ENCODE measurements at regions not wholly inside any gene's neighbourhood (a gene's known extent, or its start where the extent isn't known, plus 50 kb on each side); places are given as distances from the start of the nearest gene placed in this dataset.

DNA sequence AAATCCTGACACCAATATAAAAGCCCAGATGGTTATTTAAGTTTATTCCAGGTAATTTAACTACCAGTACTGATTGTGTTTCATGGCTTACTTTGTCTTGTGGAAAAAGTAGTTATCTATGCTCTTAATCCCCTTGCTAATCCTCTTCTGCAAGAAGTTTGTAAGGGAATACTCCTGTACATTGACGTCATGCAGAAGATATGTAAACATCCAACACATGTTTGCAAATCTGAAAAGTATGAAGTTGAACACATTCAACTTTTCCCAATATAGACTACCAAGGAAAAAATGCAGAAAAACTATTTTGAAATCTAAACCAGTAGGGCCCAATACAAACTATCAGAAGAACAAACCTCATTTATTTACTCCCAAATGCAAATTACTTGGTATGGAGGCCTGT lies 56.3 kb upstream of the ELL2 start (continued):
- TF ChIP-seq, protein P1, sequence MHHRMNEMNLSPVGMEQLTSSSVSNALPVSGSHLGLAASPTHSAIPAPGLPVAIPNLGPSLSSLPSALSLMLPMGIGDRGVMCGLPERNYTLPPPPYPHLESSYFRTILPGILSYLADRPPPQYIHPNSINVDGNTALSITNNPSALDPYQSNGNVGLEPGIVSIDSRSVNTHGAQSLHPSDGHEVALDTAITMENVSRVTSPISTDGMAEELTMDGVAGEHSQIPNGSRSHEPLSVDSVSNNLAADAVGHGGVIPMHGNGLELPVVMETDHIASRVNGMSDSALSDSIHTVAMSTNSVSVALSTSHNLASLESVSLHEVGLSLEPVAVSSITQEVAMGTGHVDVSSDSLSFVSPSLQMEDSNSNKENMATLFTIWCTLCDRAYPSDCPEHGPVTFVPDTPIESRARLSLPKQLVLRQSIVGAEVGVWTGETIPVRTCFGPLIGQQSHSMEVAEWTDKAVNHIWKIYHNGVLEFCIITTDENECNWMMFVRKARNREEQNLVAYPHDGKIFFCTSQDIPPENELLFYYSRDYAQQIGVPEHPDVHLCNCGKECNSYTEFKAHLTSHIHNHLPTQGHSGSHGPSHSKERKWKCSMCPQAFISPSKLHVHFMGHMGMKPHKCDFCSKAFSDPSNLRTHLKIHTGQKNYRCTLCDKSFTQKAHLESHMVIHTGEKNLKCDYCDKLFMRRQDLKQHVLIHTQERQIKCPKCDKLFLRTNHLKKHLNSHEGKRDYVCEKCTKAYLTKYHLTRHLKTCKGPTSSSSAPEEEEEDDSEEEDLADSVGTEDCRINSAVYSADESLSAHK (tag by site-specific recombination; IDR thresholded peaks at IDR 0.05): 0 out of 2 replicates have a peak, but pooled peaks have one; percentile 14
- 0 out of 2 replicates have a peak, but pooled peaks have one; percentile 40 for TF ChIP-seq BCL11B (tag by site-specific recombination; IDR thresholded peaks at IDR 0.05; ENCODE audit: low read depth)
- TF ChIP-seq ZBTB1 (tag by site-specific recombination; IDR thresholded peaks at IDR 0.05): 0 out of 2 replicates have a peak, but pooled peaks have one; percentile 19
- 0 out of 2 replicates have a peak, but pooled peaks have one; percentile 52 for TF ChIP-seq ZFP37 (tag by site-specific recombination; IDR thresholded peaks at IDR 0.05)
- TF ChIP-seq KLF16 (tag by site-specific recombination; IDR thresholded peaks at IDR 0.05): no peak
- TF ChIP-seq, protein P2, sequence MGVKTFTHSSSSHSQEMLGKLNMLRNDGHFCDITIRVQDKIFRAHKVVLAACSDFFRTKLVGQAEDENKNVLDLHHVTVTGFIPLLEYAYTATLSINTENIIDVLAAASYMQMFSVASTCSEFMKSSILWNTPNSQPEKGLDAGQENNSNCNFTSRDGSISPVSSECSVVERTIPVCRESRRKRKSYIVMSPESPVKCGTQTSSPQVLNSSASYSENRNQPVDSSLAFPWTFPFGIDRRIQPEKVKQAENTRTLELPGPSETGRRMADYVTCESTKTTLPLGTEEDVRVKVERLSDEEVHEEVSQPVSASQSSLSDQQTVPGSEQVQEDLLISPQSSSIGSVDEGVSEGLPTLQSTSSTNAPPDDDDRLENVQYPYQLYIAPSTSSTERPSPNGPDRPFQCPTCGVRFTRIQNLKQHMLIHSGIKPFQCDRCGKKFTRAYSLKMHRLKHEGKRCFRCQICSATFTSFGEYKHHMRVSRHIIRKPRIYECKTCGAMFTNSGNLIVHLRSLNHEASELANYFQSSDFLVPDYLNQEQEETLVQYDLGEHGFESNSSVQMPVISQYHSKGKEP (tag by site-specific recombination; IDR thresholded peaks at IDR 0.05): peak; percentile 81
- TF ChIP-seq ZNF843 (tag by site-specific recombination; IDR thresholded peaks at IDR 0.05): peak; percentile 87
- peak; percentile 76 for TF ChIP-seq ZBTB17 (tag by site-specific recombination; IDR thresholded peaks at IDR 0.05)
- peak; percentile 94 for TF ChIP-seq ZNF366 (tag by site-specific recombination; conservative IDR thresholded peaks at IDR 0.05)
- TF ChIP-seq BCL11A (tag by site-specific recombination; IDR thresholded peaks at IDR 0.05; ENCODE audit: low read depth): peak; percentile 66
- peak; percentile 74 for TF ChIP-seq ZNF600 (tag by site-specific recombination; IDR thresholded peaks at IDR 0.05)
- TF ChIP-seq SP3 (tag by site-specific recombination; IDR thresholded peaks at IDR 0.05): peak; percentile 46; the same call in 1 of the 2 replicates
- TF ChIP-seq ZNF2 (tag by site-specific recombination; IDR thresholded peaks at IDR 0.05): peak; percentile 32; the same call in 1 of the 2 replicates
- 0 out of 2 replicates have a peak, but pooled peaks have one; percentile 68 for TF ChIP-seq ZNF391 (tag by site-specific recombination; IDR thresholded peaks at IDR 0.05; ENCODE audit: borderline replicate concordance, low read depth)
- TF ChIP-seq ZNF830 (tag by site-specific recombination; IDR thresholded peaks at IDR 0.05; ENCODE audit: low read depth): no peak
- TF ChIP-seq GLI2 (tag by site-specific recombination; IDR thresholded peaks at IDR 0.05; ENCODE audit: borderline replicate concordance, low read depth): peak; percentile 55; the same call in 1 of the 2 replicates
- TF ChIP-seq KLF10 (tag by site-specific recombination; IDR thresholded peaks at IDR 0.05): peak; percentile 79
- peak; percentile 63; the same call in 1 of the 2 replicates for TF ChIP-seq ZNF184 (tag by site-specific recombination; IDR thresholded peaks at IDR 0.05)
- TF ChIP-seq MZF1 (tag by site-specific recombination; IDR thresholded peaks at IDR 0.05; ENCODE audit: borderline replicate concordance): peak; percentile 79
- TF ChIP-seq, protein P3, sequence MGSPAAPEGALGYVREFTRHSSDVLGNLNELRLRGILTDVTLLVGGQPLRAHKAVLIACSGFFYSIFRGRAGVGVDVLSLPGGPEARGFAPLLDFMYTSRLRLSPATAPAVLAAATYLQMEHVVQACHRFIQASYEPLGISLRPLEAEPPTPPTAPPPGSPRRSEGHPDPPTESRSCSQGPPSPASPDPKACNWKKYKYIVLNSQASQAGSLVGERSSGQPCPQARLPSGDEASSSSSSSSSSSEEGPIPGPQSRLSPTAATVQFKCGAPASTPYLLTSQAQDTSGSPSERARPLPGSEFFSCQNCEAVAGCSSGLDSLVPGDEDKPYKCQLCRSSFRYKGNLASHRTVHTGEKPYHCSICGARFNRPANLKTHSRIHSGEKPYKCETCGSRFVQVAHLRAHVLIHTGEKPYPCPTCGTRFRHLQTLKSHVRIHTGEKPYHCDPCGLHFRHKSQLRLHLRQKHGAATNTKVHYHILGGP (tag by site-specific recombination; IDR thresholded peaks at IDR 0.05): 0 out of 2 replicates have a peak, but pooled peaks have one; percentile 34
- TF ChIP-seq, protein P4, sequence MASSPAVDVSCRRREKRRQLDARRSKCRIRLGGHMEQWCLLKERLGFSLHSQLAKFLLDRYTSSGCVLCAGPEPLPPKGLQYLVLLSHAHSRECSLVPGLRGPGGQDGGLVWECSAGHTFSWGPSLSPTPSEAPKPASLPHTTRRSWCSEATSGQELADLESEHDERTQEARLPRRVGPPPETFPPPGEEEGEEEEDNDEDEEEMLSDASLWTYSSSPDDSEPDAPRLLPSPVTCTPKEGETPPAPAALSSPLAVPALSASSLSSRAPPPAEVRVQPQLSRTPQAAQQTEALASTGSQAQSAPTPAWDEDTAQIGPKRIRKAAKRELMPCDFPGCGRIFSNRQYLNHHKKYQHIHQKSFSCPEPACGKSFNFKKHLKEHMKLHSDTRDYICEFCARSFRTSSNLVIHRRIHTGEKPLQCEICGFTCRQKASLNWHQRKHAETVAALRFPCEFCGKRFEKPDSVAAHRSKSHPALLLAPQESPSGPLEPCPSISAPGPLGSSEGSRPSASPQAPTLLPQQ (tag by site-specific recombination; IDR thresholded peaks at IDR 0.05): peak; percentile 54; the same call in 1 of the 2 replicates
- TF ChIP-seq, protein P5, sequence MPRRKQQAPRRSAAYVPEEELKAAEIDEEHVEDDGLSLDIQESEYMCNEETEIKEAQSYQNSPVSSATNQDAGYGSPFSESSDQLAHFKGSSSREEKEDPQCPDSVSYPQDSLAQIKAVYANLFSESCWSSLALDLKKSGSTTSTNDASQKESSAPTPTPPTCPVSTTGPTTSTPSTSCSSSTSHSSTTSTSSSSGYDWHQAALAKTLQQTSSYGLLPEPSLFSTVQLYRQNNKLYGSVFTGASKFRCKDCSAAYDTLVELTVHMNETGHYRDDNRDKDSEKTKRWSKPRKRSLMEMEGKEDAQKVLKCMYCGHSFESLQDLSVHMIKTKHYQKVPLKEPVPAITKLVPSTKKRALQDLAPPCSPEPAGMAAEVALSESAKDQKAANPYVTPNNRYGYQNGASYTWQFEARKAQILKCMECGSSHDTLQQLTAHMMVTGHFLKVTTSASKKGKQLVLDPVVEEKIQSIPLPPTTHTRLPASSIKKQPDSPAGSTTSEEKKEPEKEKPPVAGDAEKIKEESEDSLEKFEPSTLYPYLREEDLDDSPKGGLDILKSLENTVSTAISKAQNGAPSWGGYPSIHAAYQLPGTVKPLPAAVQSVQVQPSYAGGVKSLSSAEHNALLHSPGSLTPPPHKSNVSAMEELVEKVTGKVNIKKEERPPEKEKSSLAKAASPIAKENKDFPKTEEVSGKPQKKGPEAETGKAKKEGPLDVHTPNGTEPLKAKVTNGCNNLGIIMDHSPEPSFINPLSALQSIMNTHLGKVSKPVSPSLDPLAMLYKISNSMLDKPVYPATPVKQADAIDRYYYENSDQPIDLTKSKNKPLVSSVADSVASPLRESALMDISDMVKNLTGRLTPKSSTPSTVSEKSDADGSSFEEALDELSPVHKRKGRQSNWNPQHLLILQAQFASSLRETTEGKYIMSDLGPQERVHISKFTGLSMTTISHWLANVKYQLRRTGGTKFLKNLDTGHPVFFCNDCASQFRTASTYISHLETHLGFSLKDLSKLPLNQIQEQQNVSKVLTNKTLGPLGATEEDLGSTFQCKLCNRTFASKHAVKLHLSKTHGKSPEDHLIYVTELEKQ (tag by site-specific recombination; IDR thresholded peaks at IDR 0.05; ENCODE audit: borderline replicate concordance): peak; percentile 82; the same call in 1 of the 2 replicates
- TF ChIP-seq, protein P6, sequence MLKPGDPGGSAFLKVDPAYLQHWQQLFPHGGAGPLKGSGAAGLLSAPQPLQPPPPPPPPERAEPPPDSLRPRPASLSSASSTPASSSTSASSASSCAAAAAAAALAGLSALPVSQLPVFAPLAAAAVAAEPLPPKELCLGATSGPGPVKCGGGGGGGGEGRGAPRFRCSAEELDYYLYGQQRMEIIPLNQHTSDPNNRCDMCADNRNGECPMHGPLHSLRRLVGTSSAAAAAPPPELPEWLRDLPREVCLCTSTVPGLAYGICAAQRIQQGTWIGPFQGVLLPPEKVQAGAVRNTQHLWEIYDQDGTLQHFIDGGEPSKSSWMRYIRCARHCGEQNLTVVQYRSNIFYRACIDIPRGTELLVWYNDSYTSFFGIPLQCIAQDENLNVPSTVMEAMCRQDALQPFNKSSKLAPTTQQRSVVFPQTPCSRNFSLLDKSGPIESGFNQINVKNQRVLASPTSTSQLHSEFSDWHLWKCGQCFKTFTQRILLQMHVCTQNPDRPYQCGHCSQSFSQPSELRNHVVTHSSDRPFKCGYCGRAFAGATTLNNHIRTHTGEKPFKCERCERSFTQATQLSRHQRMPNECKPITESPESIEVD (tag by site-specific recombination; IDR thresholded peaks at IDR 0.05): peak; percentile 100
- 0 out of 2 replicates have a peak, but pooled peaks have one; percentile 28 for TF ChIP-seq ZSCAN30 (tag by site-specific recombination; IDR thresholded peaks at IDR 0.05)
- TF ChIP-seq, protein P7, sequence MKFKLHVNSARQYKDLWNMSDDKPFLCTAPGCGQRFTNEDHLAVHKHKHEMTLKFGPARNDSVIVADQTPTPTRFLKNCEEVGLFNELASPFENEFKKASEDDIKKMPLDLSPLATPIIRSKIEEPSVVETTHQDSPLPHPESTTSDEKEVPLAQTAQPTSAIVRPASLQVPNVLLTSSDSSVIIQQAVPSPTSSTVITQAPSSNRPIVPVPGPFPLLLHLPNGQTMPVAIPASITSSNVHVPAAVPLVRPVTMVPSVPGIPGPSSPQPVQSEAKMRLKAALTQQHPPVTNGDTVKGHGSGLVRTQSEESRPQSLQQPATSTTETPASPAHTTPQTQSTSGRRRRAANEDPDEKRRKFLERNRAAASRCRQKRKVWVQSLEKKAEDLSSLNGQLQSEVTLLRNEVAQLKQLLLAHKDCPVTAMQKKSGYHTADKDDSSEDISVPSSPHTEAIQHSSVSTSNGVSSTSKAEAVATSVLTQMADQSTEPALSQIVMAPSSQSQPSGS (tag by site-specific recombination; IDR thresholded peaks at IDR 0.05; ENCODE audit: low read depth): peak; percentile 89
- TF ChIP-seq GFI1B (tag by site-specific recombination; IDR thresholded peaks at IDR 0.05): peak; percentile 73; the same call in 1 of the 2 replicates
